Keratinocyte (primary cell): ENCODE measurements at regions not wholly inside any gene's neighbourhood (a gene's known extent, or its start where the extent isn't known, plus 50 kb on each side); places are given as distances from the start of the nearest gene placed in this dataset.

Experiments used
- CTCF ChIP-seq, 3 experiments: IDR thresholded peaks in 1 of 3; conservative IDR thresholded peaks in 1 of 3; optimal IDR thresholded peaks in 1 of 3; 2 replicates in 2 of 3; 3 replicates in 1 of 3; pipeline versions ENCODE3 to v1.5.1; 2011; ENCODE audit warnings: low read length in 3 of 3, mild to moderate bottlenecking in 3 of 3, moderate library complexity in 2 of 3, control low read depth in 1 of 3, inconsistent platforms in 1 of 3; ENCODE audit not compliant: insufficient read depth in 2 of 3; ENCODE audit errors: extremely low read depth in 1 of 3
- EZH2 ChIP-seq: IDR thresholded peaks from one replicate; pipeline ENCODE4 v1.6.1; 2012; ENCODE audit warnings: inconsistent platforms, mild to moderate bottlenecking, low read length, moderate library complexity

DNA sequence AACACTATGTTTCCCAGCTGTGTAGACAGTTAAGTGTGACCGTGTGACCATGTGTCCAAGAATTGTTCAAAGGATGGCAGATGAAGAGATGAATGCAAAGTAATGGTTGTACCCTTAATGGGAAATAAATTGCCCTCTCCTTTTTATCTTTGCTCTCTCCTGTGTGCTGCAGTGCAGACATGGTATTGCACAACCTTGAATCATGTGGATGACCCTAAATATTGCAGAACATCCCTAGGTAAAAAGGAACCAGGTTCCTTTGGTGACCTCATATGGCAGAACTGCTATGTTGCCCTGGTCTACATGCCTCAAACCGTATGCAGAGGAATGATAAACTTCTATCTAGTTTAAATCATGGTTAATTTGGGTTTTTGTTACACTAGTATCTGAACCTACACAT, 81.7 kb upstream of the CTNND2 start:
- TF ChIP-seq CTCF (optimal IDR thresholded peaks at IDR 0.05 in 1 of 3, IDR thresholded peaks at IDR 0.05 in 1 of 3, conservative IDR thresholded peaks at IDR 0.05 in 1 of 3; ENCODE audit: extremely low read depth in 1 of 3, insufficient read depth in 2 of 3, low read length in 3 of 3): no peak
- no peak for TF ChIP-seq EZH2
